Activated CD8-positive, alpha-beta T cell treated with anti-CD3 and anti-CD28 coated beads for 36 hours (primary cell): ENCODE measurements at regions not wholly inside any gene's neighbourhood (a gene's known extent, or its start where the extent isn't known, plus 50 kb on each side); places are given as distances from the start of the nearest gene placed in this dataset.

ENCODE experiments used
- ATAC-seq: fragments of 200-7000 bp; cut with Tn5 transposase; one replicate; pipeline ENCODE4 v1.10.0; 2021; ENCODE audit warnings: mild to moderate bottlenecking, moderate library complexity
- CTCF ChIA-PET: fragments of 350-600 bp; sonication (Branson Sonifier 250); formaldehyde crosslinking; loops from one replicate; lab custom pipeline; 2021; ENCODE audit warnings: antibody characterized with exemption; lab: Charles Lee
- POLR2A ChIA-PET: fragments of 350-600 bp; sonication (Branson Sonifier 250); formaldehyde crosslinking; loops from one replicate; lab custom pipeline; 2021; ENCODE audit warnings: antibody characterized with exemption; lab: Charles Lee
- DNase-seq: peaks from one replicate; pipeline ENCODE4 v3.0.0-alpha.2; 2020
- H3K27ac Mint-ChIP-seq: one replicate; pipeline ENCODE4 v1.8.0; 2021; ENCODE audit warnings: mild to moderate bottlenecking, mixed read lengths
- H3K27me3 Mint-ChIP-seq: one replicate; pipeline ENCODE4 v1.8.0; 2021; ENCODE audit warnings: mixed read lengths
- H3K36me3 Mint-ChIP-seq: one replicate; pipeline ENCODE4 v1.8.0; 2021; ENCODE audit warnings: low read depth, mixed read lengths
- H3K4me1 Mint-ChIP-seq: one replicate; pipeline ENCODE4 v1.8.0; 2021; ENCODE audit warnings: low read depth, mixed read lengths
- H3K4me3 Mint-ChIP-seq: one replicate; pipeline ENCODE4 v1.8.0; 2021; ENCODE audit warnings: mild to moderate bottlenecking, moderate library complexity, mixed read lengths
- H3K9me3 Mint-ChIP-seq: one replicate; pipeline ENCODE4 v1.8.0; 2021; ENCODE audit warnings: mixed read lengths
- intact Hi-C: fragments of 100-400 bp; cut with micrococcal nuclease; formaldehyde crosslinking; loops from one replicate; pipeline ENCODE4 v1.10.0; 2022
- TF ChIP-seq, protein P1 (sequence below): fragments of 200-600 bp; IDR thresholded peaks from one replicate; pipeline ENCODE4 v1.8.0; 2022; ENCODE audit warnings: antibody characterized with exemption, mild to moderate bottlenecking

DNA sequence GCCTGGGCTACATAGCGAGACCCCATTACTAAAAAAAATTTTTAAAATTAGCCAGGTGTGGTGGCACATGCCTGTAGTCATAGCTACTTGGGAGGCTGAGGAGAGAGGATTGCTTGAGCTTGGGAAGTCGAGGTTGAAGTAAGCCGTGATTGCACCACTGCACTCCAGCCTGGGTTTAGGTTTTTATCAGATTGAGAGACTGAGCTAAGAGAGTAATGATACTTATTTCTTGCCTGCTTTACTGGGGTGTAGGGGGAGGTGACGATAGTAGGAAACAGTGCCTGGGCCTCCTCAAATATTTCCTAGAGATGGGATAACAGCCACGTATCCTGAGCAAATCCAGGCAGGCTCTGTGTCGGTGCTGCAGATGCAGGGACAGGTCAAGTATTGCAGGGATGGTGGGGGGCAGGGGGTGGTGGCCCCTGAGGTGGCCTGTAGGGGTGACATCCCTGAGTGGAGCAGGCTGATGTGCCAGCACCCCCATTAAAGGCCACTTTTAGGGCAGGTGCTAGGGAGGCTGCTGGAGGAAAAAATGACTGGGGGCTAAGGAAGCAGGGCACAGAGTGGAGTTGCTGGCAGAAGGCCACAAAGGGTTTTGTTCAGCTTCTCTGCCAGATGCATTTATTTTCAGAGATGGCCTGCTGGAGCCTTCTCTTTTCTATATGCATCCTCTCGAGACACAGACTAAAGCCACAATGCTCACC lies 130.5 kb downstream of the RHOU start:
- Mint-ChIP-seq H3K4me3 (no peak overlapping the region), H3K27me3 (no peaks in the 10 kb centered on the region), H3K27ac (no peak overlapping the region), H3K4me1 (peaks cover 25% of the 10 kb centered on the region), H3K36me3 (no peaks in the 10 kb centered on the region), H3K9me3 (no peaks in the 10 kb centered on the region)
- ChIA-PET POLR2A (no interaction called here), CTCF (no interaction called here)
- TF ChIP-seq, protein P1, sequence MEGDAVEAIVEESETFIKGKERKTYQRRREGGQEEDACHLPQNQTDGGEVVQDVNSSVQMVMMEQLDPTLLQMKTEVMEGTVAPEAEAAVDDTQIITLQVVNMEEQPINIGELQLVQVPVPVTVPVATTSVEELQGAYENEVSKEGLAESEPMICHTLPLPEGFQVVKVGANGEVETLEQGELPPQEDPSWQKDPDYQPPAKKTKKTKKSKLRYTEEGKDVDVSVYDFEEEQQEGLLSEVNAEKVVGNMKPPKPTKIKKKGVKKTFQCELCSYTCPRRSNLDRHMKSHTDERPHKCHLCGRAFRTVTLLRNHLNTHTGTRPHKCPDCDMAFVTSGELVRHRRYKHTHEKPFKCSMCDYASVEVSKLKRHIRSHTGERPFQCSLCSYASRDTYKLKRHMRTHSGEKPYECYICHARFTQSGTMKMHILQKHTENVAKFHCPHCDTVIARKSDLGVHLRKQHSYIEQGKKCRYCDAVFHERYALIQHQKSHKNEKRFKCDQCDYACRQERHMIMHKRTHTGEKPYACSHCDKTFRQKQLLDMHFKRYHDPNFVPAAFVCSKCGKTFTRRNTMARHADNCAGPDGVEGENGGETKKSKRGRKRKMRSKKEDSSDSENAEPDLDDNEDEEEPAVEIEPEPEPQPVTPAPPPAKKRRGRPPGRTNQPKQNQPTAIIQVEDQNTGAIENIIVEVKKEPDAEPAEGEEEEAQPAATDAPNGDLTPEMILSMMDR: no peak
- ATAC-seq (no peak), DNase-seq (no peak)
- intact Hi-C loops: no loop called here

DNA sequence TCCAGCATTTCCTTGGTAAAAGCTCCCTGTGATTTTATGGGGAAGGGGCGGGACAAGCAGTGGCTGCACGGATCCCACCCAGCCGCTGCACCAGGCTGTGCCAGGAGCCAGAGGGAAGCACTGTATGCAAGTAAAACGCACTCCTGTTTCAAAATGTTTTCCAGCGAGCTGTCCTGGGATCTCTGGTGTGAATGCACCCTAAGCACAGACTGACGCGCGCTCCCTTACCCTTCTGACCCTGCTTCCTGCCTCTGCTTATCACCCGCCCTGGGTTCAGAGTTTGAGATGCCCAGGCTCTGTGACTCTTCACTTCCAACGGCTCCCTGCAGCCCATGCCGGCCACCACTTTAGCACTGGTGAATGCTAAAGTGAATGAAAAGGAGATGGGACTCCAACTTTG lies 131.2 kb downstream of the RHOU start:
- TF ChIP-seq, protein P1: no peak
- ChIA-PET CTCF (no interaction called here), POLR2A (no interaction called here)
- Mint-ChIP-seq H3K4me1 (peaks cover 22% of the 10 kb centered on the region), H3K36me3 (no peaks in the 10 kb centered on the region), H3K4me3 (no peak overlapping the region), H3K27me3 (no peaks in the 10 kb centered on the region), H3K9me3 (no peaks in the 10 kb centered on the region), H3K27ac (no peak overlapping the region)
- intact Hi-C loops: no loop called here
- ATAC-seq: no peak
- DNase-seq: no peak

DNA sequence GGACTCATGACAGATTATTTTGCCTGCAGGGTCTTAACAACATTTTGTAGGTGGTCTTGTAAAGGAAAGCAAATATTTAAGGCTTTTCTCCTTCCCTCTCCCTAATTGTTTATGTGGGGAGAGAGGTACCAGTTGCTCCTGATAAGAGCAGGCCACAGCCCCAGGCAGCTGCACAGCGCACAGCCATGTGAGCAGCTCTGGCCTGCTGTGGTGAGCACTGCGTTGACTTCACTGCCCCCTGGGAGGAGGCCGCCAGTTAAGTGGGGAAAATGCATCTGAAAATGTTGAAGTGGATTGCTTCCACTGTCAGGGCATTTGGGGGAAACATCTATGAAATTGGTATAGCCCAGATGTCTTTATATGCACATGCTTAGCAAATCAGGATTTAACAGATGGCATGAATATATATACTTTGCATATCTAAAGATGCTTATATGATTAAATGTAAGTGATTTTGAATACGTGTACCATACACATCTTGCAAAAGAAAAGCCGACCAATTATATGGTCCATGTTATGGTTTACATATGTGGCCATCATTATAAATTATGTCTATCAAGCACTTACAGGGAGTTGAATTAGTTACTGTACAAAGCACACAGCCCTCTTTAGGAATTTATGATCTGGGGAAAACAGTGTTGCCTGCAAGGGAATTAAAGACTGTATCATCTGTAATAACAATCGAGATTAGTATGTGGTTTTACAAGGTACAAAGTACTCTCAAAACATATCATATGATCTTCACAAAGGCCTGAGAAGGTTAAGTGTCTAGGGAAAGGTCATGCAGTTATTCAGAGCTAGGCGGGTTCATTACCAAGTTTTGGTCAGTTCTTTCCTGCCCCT lies 132.1 kb downstream of the RHOU start:
- ChIA-PET POLR2A (no interaction called here), CTCF (no interaction called here)
- Mint-ChIP-seq H3K36me3 (no peaks in the 10 kb centered on the region), H3K4me1 (peaks cover 20% of the 10 kb centered on the region), H3K4me3 (no peak overlapping the region), H3K27ac (no peak overlapping the region), H3K27me3 (no peaks in the 10 kb centered on the region), H3K9me3 (no peaks in the 10 kb centered on the region)
- ATAC-seq (no peak), DNase-seq (no peak)
- intact Hi-C loops: no loop called here
- TF ChIP-seq, protein P1: no peak

DNA sequence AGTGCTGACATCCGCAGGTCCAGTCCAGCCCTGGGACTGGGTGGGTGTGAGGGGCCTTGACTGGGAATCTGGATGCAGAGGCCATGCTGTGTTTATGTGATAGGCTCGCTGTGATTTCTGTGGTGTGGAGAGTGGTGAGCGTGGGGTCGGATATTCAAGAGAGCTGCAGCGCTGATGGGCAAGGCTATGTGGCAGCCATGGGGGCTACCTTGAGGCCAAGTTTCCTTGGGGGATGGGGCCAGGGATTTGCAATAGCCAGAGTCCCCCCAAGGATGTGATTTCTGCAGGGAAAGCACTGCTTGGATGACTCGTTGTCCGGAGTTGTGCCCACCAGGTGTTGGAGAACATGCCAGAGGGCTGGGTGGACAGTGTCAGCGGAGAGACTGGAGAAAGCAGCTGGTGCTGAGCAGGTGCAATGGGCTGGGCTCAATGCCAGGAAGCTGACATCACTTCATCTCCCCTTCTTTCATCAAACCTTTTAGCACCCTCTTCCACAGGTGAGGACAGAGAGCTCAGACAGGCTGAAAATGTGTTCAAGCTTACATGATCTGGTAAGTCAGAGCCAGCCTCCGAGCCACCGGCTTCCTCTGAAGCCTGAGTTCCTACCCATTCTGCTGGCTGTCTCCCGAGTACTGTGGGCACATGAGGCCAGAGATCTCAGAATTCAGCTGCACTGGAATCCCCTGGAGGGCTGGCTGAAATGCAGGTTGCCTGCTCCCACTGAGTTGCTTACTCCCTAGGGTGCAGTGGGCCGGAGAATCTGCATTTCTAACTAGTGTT lies 132.9 kb downstream of the RHOU start:
- Mint-ChIP-seq H3K27me3 (no peaks in the 10 kb centered on the region), H3K36me3 (no peaks in the 10 kb centered on the region), H3K4me3 (no peak overlapping the region), H3K27ac (no peak overlapping the region), H3K9me3 (no peaks in the 10 kb centered on the region), H3K4me1 (peaks cover 18% of the 10 kb centered on the region)
- DNase-seq (no peak), ATAC-seq (no peak)
- CTCF ChIA-PET: interaction anchor here (2.1 kb wide), 1 partner anchor 359 kb away, joined by 6 read pairs; no protein-coding TSS in a partner anchor
- intact Hi-C loops: no loop called here
- TF ChIP-seq, protein P1: no peak
- POLR2A ChIA-PET: interaction anchor here (0.6 to 1.6 kb wide), 2 partner anchors 10 kb away, joined by 3 to 5 read pairs; no protein-coding TSS in a partner anchor
